ENCODE measurements at regions not wholly inside any gene's neighbourhood (a gene's known extent, or its start where the extent isn't known, plus 50 kb on each side); places are given as distances from the start of the nearest gene placed in this dataset.

DNA sequence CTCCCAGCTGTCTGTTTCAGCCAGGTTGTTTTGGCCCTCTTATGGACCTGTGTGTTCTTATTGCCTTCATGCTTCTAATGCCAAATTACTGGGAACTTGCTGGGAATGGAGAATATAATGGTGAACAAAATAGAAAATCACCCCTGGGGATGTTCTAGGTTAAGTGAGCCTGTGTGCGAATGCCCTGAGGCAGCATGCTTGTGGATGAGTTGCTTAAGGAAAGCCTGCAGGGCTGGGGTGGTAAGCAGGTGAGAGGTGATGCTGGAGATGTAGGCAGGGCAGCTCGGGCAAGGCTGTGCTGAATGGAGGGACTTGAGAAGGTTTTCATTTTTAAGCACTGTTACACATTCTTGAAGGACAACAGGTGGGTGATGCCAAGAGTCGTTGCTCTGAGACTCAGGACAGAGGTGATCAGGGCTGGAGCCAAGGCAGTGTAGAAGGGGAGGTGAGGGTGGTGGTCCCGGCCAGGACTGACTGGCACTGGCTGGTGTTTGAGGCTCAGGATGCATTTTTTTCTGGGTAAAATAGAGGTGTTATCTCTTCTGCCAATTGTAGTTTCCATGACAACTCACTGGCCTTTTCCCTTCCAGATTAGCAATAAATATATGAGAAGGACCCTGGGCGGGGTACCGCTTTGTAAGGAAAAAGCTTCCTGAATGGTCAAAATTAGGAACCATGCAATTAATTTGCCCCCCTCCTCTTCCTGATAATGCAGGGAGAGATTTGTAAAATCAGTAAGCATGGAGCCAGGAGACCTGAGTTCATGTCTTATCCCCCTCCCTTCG lies 342.8 kb downstream of the ICE1 start (continued):
- TF ChIP-seq SRF (IDR thresholded peaks at IDR 0.05; ENCODE audit: low read depth, low read length) (no peak), JUN (IDR thresholded peaks at IDR 0.05; ENCODE audit: low read depth, low read length) (no peak), RBBP5 (IDR thresholded peaks at IDR 0.05; ENCODE audit: borderline replicate concordance, low read depth, low read length) (no peak), EGR1 (IDR thresholded peaks at IDR 0.05; ENCODE audit: borderline replicate concordance, low read depth, low read length) (no peak)

Data from H1 (cell line).